ENCODE measurements at regions not wholly inside any gene's neighbourhood (a gene's known extent, or its start where the extent isn't known, plus 50 kb on each side); places are given as distances from the start of the nearest gene placed in this dataset.

DNA sequence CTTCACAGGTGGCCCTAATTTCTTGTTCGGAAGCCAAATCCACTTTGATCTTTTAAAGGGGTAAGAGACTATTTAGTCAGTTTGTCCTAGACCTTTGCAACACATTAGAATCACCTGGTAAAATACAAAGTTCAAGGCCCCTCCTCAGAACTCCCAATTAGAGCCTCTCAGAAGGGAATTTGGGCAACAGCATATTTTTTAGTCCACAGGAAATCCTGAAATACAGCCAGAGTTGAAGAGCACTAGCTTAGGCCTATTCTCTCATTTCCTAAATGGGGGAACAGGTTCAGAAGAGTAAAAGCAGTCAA, 151.3 kb upstream of the FSCB start:
- H3K9ac ChIP-seq: no peak overlapping the region
- H3K4me1 ChIP-seq: peaks cover 2% of the 10 kb centered on the region
- no peaks in the 10 kb centered on the region for H3K27me3 ChIP-seq (ENCODE audit: control insufficient read depth, insufficient read depth, low read length)
- H3K4me2 ChIP-seq (ENCODE audit: low read length): no peak overlapping the region
- no peaks in the 10 kb centered on the region for H3K36me3 ChIP-seq (ENCODE audit: control insufficient read depth, insufficient read depth, low read length)
- H3K27ac ChIP-seq: no peak overlapping the region
- H3K9me3 ChIP-seq (ENCODE audit: control insufficient read depth, low read length): no peaks in the 10 kb centered on the region
- peak overlapping the region; percentile 25 for H2AFZ ChIP-seq
- TF ChIP-seq, protein P1, sequence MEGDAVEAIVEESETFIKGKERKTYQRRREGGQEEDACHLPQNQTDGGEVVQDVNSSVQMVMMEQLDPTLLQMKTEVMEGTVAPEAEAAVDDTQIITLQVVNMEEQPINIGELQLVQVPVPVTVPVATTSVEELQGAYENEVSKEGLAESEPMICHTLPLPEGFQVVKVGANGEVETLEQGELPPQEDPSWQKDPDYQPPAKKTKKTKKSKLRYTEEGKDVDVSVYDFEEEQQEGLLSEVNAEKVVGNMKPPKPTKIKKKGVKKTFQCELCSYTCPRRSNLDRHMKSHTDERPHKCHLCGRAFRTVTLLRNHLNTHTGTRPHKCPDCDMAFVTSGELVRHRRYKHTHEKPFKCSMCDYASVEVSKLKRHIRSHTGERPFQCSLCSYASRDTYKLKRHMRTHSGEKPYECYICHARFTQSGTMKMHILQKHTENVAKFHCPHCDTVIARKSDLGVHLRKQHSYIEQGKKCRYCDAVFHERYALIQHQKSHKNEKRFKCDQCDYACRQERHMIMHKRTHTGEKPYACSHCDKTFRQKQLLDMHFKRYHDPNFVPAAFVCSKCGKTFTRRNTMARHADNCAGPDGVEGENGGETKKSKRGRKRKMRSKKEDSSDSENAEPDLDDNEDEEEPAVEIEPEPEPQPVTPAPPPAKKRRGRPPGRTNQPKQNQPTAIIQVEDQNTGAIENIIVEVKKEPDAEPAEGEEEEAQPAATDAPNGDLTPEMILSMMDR (IDR thresholded peaks at IDR 0.05): no peak
- H3K4me3 ChIP-seq (ENCODE audit: low read depth, low read length): no peak overlapping the region
- H3K79me2 ChIP-seq: no peaks in the 10 kb centered on the region

DNA sequence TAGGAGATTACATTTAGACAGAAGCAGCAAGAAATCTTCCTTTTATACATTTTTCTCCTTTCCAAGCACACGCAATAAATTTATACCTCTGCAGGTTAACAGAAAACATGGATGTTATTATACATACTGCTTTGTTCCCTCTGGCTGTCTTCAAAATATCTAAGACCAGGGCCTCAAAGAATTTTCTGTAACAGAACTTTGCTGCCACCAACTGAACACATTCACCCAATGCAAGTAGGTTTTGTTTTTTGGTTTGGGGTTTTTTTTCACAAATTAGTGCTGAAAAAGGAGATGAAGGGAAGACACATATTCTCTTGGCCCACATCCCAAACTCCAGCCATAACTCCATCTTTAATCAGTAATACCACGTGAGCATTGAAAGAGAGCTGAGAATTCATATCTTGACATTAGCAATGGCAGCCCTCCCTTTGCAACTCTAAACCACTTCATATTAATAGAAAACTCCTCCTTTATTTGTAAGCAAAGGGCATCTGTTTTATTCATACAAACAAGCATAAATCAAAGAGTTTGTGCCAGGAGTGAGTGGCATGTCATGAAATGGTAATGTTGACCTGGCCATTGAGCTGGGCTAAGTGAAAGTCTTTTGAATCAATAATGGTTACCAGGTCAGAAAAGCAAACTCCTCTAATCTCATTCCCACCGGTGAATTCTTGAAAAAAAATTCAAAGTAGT, 150.8 kb upstream of the FSCB start:
- Histone ChIP-seq H3K27me3 (ENCODE audit: control insufficient read depth, insufficient read depth, low read length) (no peaks in the 10 kb centered on the region), H3K4me2 (ENCODE audit: low read length) (no peak overlapping the region), H3K79me2 (no peaks in the 10 kb centered on the region), H3K9me3 (ENCODE audit: control insufficient read depth, low read length) (no peaks in the 10 kb centered on the region), H3K27ac (no peak overlapping the region), H3K4me1 (no peaks in the 10 kb centered on the region), H2AFZ (peak overlapping the region; percentile 14), H3K4me3 (ENCODE audit: low read depth, low read length) (no peak overlapping the region), H3K36me3 (ENCODE audit: control insufficient read depth, insufficient read depth, low read length) (no peaks in the 10 kb centered on the region), H3K9ac (no peak overlapping the region)
- TF ChIP-seq, protein P1 (IDR thresholded peaks at IDR 0.05): peak; percentile 28

DNA sequence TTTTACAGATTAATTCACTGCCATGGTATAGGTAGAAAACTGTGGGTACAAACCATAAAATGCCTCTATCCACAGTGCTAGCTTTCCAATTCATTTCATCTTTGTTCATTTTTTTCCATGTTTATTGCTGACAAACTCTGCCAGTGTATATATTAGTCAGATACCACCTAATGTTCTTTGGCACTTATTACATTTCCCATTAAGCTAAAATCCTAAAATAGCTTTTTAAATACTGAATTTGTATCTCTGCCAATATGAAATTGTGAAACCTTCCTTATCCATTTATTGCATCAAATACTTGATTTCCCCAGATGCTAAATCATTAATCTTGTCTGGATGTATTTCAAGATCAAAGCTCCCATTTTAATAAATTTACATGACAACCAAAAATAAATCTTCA, 150.1 kb upstream of the FSCB start:
- no peak overlapping the region for H3K4me2 ChIP-seq (ENCODE audit: low read length)
- H3K79me2 ChIP-seq: no peaks in the 10 kb centered on the region
- H3K9ac ChIP-seq: no peak overlapping the region
- H3K27ac ChIP-seq: no peak overlapping the region
- TF ChIP-seq, protein P1 (IDR thresholded peaks at IDR 0.05): no peak
- H3K4me3 ChIP-seq (ENCODE audit: low read depth, low read length): no peak overlapping the region
- no peaks in the 10 kb centered on the region for H3K9me3 ChIP-seq (ENCODE audit: control insufficient read depth, low read length)
- no peak overlapping the region for H2AFZ ChIP-seq
- H3K4me1 ChIP-seq: no peaks in the 10 kb centered on the region
- no peaks in the 10 kb centered on the region for H3K36me3 ChIP-seq (ENCODE audit: control insufficient read depth, insufficient read depth, low read length)
- no peaks in the 10 kb centered on the region for H3K27me3 ChIP-seq (ENCODE audit: control insufficient read depth, insufficient read depth, low read length)

- Histone ChIP-seq H3K4me3 (ENCODE audit: low read depth, low read length) (no peak overlapping the region), H3K27ac (no peak overlapping the region), H3K79me2 (no peaks in the 10 kb centered on the region), H3K36me3 (ENCODE audit: control insufficient read depth, insufficient read depth, low read length) (no peaks in the 10 kb centered on the region), H3K9ac (no peak overlapping the region), H2AFZ (no peak overlapping the region), H3K9me3 (ENCODE audit: control insufficient read depth, low read length) (no peaks in the 10 kb centered on the region), H3K27me3 (ENCODE audit: control insufficient read depth, insufficient read depth, low read length) (no peaks in the 10 kb centered on the region), H3K4me1 (no peaks in the 10 kb centered on the region), H3K4me2 (ENCODE audit: low read length) (no peak overlapping the region)
- TF ChIP-seq, protein P1 (IDR thresholded peaks at IDR 0.05): no peak
Measured at GRCh38 chr14:44654591-44654990, 147.5 kb upstream of the FSCB start.

DNA sequence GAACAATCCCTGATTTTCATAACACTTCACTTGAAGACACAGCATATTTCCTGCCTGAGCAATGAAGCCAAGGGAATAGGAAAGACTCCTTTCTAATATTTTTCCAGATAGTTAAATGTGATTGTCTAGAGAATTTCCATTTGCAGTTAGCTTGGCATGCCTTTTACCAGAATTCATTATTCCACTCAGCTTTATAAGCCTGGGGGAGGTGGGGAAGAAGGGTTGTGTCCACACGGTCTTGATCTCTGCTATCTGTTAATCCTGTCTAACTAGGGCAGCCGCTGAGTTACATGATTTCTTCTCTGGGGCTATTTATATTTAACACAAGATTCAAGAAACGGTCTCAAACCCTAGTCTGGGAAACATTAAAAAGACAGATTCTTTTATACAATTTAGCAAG, 146.6 kb upstream of the FSCB start:
- Histone ChIP-seq H3K27me3 (ENCODE audit: control insufficient read depth, insufficient read depth, low read length) (no peaks in the 10 kb centered on the region), H3K9me3 (ENCODE audit: control insufficient read depth, low read length) (no peaks in the 10 kb centered on the region), H3K79me2 (no peaks in the 10 kb centered on the region), H3K36me3 (ENCODE audit: control insufficient read depth, insufficient read depth, low read length) (no peaks in the 10 kb centered on the region), H3K4me2 (ENCODE audit: low read length) (no peak overlapping the region), H3K27ac (no peak overlapping the region), H2AFZ (no peak overlapping the region), H3K4me1 (no peaks in the 10 kb centered on the region), H3K4me3 (ENCODE audit: low read depth, low read length) (no peak overlapping the region), H3K9ac (no peak overlapping the region)
- TF ChIP-seq, protein P1 (IDR thresholded peaks at IDR 0.05): no peak
